ENCODE measurements at regions not wholly inside any gene's neighbourhood (a gene's known extent, or its start where the extent isn't known, plus 50 kb on each side); places are given as distances from the start of the nearest gene placed in this dataset.

DNA sequence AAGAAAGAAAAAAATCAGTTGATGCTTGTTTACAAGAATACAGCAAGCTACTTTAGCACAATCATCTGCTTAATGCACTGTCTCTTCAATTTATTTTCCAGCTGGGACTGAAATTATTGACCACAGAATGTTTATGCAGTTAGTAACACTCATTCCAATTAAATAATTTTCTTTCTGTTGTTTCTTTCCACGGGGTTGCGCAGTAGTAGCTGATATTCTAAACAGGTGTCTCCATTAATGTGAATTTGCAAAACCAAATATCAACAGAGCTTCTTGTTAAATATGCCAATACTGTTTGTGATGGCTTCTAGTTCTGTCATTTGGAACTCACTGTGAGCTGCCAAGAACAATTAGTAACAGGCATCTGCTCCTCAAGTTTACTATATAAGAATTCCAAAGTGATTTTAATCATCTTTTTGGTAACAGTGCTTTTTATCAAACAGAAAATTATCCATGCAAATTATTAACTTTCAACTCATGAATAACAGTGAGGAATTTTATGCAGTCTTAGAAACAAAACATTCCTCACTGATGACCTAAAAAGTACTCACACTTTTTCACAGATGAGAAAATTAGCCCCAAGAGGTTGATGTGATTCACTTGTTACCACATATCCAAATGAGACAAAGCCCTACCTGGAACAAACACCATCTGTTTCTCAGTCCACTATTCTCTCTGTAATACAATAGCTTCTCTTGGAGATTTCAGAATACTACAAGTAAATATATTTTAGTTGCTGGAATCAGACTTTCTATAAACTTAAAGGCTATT lies 567.6 kb upstream of the RGMB start:
- H3K36me3 ChIP-seq (replicated peaks; ENCODE audit: insufficient read depth, low read depth), result no peaks in the 10 kb centered on the region
- no peak overlapping the region for H3K4me2 ChIP-seq
- no peaks in the 10 kb centered on the region for H4K20me1 ChIP-seq (ENCODE audit: insufficient read depth, poor library complexity, severe bottlenecking)
- no peak overlapping the region for H2AFZ ChIP-seq
- H3K9me2 ChIP-seq (replicated peaks; ENCODE audit: insufficient read depth), result no peaks in the 10 kb centered on the region
- no peaks in the 10 kb centered on the region for H3K27me3 ChIP-seq
- H3K79me2 ChIP-seq, result no peaks in the 10 kb centered on the region
- no peak overlapping the region for H3K27ac ChIP-seq
- 87% methylated on average over 2 of the region's 2 CpGs for WGBS (ENCODE audit: low lambda C conversion rate, missing lambda C conversion rate)
- no peaks in the 10 kb centered on the region for H3K4me1 ChIP-seq (ENCODE audit: insufficient read depth)
- H3K9me3 ChIP-seq (ENCODE audit: low read depth), result no peaks in the 10 kb centered on the region
- TF ChIP-seq CTCF (IDR thresholded peaks at IDR 0.05; ENCODE audit: poor library complexity) (no peak), EZH2phosphoT487 (IDR thresholded peaks at IDR 0.05; ENCODE audit: low read depth, severe bottlenecking, unreplicated experiment) (no peak), EZH2 (IDR thresholded peaks at IDR 0.05; ENCODE audit: borderline replicate concordance) (no peak)
- H3K4me3 ChIP-seq, result no peak overlapping the region
- DNase-seq (ENCODE audit: low spot score), result no peak

DNA sequence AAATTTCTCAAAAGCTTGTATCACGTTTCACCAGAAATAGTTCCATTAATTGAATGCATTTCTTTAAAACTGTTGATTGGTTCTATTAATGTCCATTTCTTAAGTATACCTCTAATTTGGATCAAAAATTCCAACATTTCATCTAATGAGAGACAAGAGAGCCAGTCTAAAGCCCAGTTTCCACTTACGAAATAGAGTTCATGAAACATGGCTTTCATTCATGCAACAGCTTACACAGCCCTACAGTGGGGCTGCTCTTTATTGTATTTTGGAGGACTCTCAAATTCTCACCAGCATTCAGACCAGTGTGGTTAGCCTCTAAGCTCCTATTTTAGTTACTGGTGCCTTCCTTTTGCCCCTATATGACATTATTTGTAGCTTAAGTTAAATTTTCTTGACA lies 566.9 kb upstream of the RGMB start:
- TF ChIP-seq EZH2 (IDR thresholded peaks at IDR 0.05; ENCODE audit: borderline replicate concordance), result no peak
- TF ChIP-seq CTCF (IDR thresholded peaks at IDR 0.05; ENCODE audit: poor library complexity), result no peak
- TF ChIP-seq EZH2phosphoT487 (IDR thresholded peaks at IDR 0.05; ENCODE audit: low read depth, severe bottlenecking, unreplicated experiment), result no peak
- WGBS (ENCODE audit: low lambda C conversion rate, missing lambda C conversion rate), result 47% methylated on average over 2 of the region's 2 CpGs
- Histone ChIP-seq H3K27ac (no peak overlapping the region), H2AFZ (no peak overlapping the region), H3K79me2 (no peaks in the 10 kb centered on the region), H3K4me1 (ENCODE audit: insufficient read depth) (no peaks in the 10 kb centered on the region), H3K9me3 (ENCODE audit: low read depth) (no peaks in the 10 kb centered on the region), H3K36me3 (replicated peaks; ENCODE audit: insufficient read depth, low read depth) (no peaks in the 10 kb centered on the region), H3K9me2 (replicated peaks; ENCODE audit: insufficient read depth) (no peaks in the 10 kb centered on the region), H3K27me3 (no peaks in the 10 kb centered on the region), H3K4me3 (no peak overlapping the region), H4K20me1 (ENCODE audit: insufficient read depth, poor library complexity, severe bottlenecking) (no peaks in the 10 kb centered on the region), H3K4me2 (no peak overlapping the region)
- no peak for DNase-seq (ENCODE audit: low spot score)

DNA sequence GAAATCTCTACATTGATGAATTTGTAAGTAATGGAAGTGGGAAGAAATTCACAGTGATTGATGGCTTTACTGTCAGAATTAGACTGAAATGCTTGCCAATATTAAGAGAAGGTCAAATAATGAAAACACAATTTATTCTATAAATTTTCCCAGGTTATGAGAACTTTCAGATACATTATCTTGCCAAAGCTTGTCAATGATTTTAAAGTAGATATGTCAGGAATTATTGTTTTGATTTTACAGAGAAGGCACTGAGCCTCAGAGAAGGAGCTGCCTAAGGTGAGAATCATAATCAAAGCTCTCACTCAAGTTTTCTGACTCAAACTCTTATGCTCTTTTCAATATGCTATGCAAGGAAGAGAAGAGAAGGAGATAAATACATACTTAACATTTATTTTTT lies 564.0 kb upstream of the RGMB start:
- Histone ChIP-seq H3K36me3 (replicated peaks; ENCODE audit: insufficient read depth, low read depth) (no peaks in the 10 kb centered on the region), H3K27ac (no peak overlapping the region), H3K9me2 (replicated peaks; ENCODE audit: insufficient read depth) (no peaks in the 10 kb centered on the region), H3K27me3 (no peaks in the 10 kb centered on the region), H3K4me2 (no peak overlapping the region), H4K20me1 (ENCODE audit: insufficient read depth, poor library complexity, severe bottlenecking) (no peaks in the 10 kb centered on the region), H2AFZ (no peak overlapping the region), H3K79me2 (no peaks in the 10 kb centered on the region), H3K9me3 (ENCODE audit: low read depth) (no peaks in the 10 kb centered on the region), H3K4me3 (no peak overlapping the region), H3K4me1 (ENCODE audit: insufficient read depth) (no peaks in the 10 kb centered on the region)
- DNase-seq (ENCODE audit: low spot score), result no peak
- TF ChIP-seq EZH2phosphoT487 (IDR thresholded peaks at IDR 0.05; ENCODE audit: low read depth, severe bottlenecking, unreplicated experiment), result no peak
- TF ChIP-seq CTCF (IDR thresholded peaks at IDR 0.05; ENCODE audit: poor library complexity), result no peak
- TF ChIP-seq EZH2 (IDR thresholded peaks at IDR 0.05; ENCODE audit: borderline replicate concordance), result no peak
